ENCODE measurements at regions not wholly inside any gene's neighbourhood (a gene's known extent, or its start where the extent isn't known, plus 50 kb on each side); places are given as distances from the start of the nearest gene placed in this dataset.

GRCh38 chr6:140548366-140548765 lies 1173.9 kb upstream of the CITED2 start:
- no peak overlapping the region for H3K27ac ChIP-seq (ENCODE audit: low read depth, low read length, poor library complexity, severe bottlenecking)
- H3K4me2 ChIP-seq (ENCODE audit: low read length) = no peak overlapping the region
- no peaks in the 10 kb centered on the region for H3K79me2 ChIP-seq (ENCODE audit: insufficient read depth, low read length)
- no peak overlapping the region for H2AFZ ChIP-seq (ENCODE audit: low read length)
- TF ChIP-seq EZH2 (IDR thresholded peaks at IDR 0.05; ENCODE audit: borderline replicate concordance, low read length) = no peak
- no peaks in the 10 kb centered on the region for H3F3A ChIP-seq (ENCODE audit: insufficient read depth, low read length)
- H3K27me3 ChIP-seq (ENCODE audit: insufficient read depth, low read length) = no peaks in the 10 kb centered on the region
- H3K36me3 ChIP-seq (ENCODE audit: insufficient read depth, low read length) = no peaks in the 10 kb centered on the region
- H3K9me3 ChIP-seq (ENCODE audit: low read length) = no peaks in the 10 kb centered on the region
- H4K20me1 ChIP-seq (ENCODE audit: insufficient read depth, low read length) = no peaks in the 10 kb centered on the region
- H3K9me2 ChIP-seq (ENCODE audit: low read depth, low read length) = no peaks in the 10 kb centered on the region
- no peak overlapping the region for H3K4me3 ChIP-seq (ENCODE audit: low read depth, low read length, poor library complexity, severe bottlenecking)
- H3K9ac ChIP-seq (ENCODE audit: low read length) = no peak overlapping the region
- H3K4me1 ChIP-seq (ENCODE audit: insufficient read depth, low read length, severe bottlenecking) = no peaks in the 10 kb centered on the region

- no peak overlapping the region for H2AFZ ChIP-seq (ENCODE audit: low read length)
Observed at GRCh38 chr6:140546640-140547039, 1172.2 kb upstream of the CITED2 start.

GRCh38 chr6:140544431-140544830 lies 1170.0 kb upstream of the CITED2 start:
- H3K4me2 ChIP-seq (ENCODE audit: low read length) = no peak overlapping the region
- H3K27ac ChIP-seq (ENCODE audit: low read depth, low read length, poor library complexity, severe bottlenecking) = no peak overlapping the region
- no peaks in the 10 kb centered on the region for H3K9me3 ChIP-seq (ENCODE audit: low read length)
- no peaks in the 10 kb centered on the region for H3K9me2 ChIP-seq (ENCODE audit: low read depth, low read length)
- H3K9ac ChIP-seq (ENCODE audit: low read length) = no peak overlapping the region
- no peaks in the 10 kb centered on the region for H4K20me1 ChIP-seq (ENCODE audit: insufficient read depth, low read length)
- H3F3A ChIP-seq (ENCODE audit: insufficient read depth, low read length) = no peaks in the 10 kb centered on the region
- H3K4me1 ChIP-seq (ENCODE audit: insufficient read depth, low read length, severe bottlenecking) = peaks cover 3% of the 10 kb centered on the region
- H3K36me3 ChIP-seq (ENCODE audit: insufficient read depth, low read length) = no peaks in the 10 kb centered on the region
- TF ChIP-seq EZH2 (IDR thresholded peaks at IDR 0.05; ENCODE audit: borderline replicate concordance, low read length) (no peak), CTCF (IDR thresholded peaks at IDR 0.05; ENCODE audit: low read length) (no peak)
- no peak overlapping the region for H3K4me3 ChIP-seq (ENCODE audit: low read depth, low read length, poor library complexity, severe bottlenecking)
- no peak overlapping the region for H2AFZ ChIP-seq (ENCODE audit: low read length)
- H3K27me3 ChIP-seq (ENCODE audit: insufficient read depth, low read length) = no peaks in the 10 kb centered on the region
- H3K79me2 ChIP-seq (ENCODE audit: insufficient read depth, low read length) = no peaks in the 10 kb centered on the region

More at GRCh38 chr6:140546640-140547039, 1172.2 kb upstream of the CITED2 start:
- no peaks in the 10 kb centered on the region for H3K9me3 ChIP-seq (ENCODE audit: low read length)
- H3F3A ChIP-seq (ENCODE audit: insufficient read depth, low read length) = no peaks in the 10 kb centered on the region
- peaks cover 3% of the 10 kb centered on the region for H3K4me1 ChIP-seq (ENCODE audit: insufficient read depth, low read length, severe bottlenecking)
- no peak overlapping the region for H3K4me3 ChIP-seq (ENCODE audit: low read depth, low read length, poor library complexity, severe bottlenecking)
- H3K27me3 ChIP-seq (ENCODE audit: insufficient read depth, low read length) = no peaks in the 10 kb centered on the region
- no peaks in the 10 kb centered on the region for H3K79me2 ChIP-seq (ENCODE audit: insufficient read depth, low read length)
- H3K4me2 ChIP-seq (ENCODE audit: low read length) = no peak overlapping the region
- H3K36me3 ChIP-seq (ENCODE audit: insufficient read depth, low read length) = no peaks in the 10 kb centered on the region
- H4K20me1 ChIP-seq (ENCODE audit: insufficient read depth, low read length) = no peaks in the 10 kb centered on the region
- no peak for TF ChIP-seq EZH2 (IDR thresholded peaks at IDR 0.05; ENCODE audit: borderline replicate concordance, low read length)
- no peak for TF ChIP-seq CTCF (IDR thresholded peaks at IDR 0.05; ENCODE audit: low read length)
- no peak overlapping the region for H3K27ac ChIP-seq (ENCODE audit: low read depth, low read length, poor library complexity, severe bottlenecking)
- no peaks in the 10 kb centered on the region for H3K9me2 ChIP-seq (ENCODE audit: low read depth, low read length)
- H3K9ac ChIP-seq (ENCODE audit: low read length) = no peak overlapping the region

DNA sequence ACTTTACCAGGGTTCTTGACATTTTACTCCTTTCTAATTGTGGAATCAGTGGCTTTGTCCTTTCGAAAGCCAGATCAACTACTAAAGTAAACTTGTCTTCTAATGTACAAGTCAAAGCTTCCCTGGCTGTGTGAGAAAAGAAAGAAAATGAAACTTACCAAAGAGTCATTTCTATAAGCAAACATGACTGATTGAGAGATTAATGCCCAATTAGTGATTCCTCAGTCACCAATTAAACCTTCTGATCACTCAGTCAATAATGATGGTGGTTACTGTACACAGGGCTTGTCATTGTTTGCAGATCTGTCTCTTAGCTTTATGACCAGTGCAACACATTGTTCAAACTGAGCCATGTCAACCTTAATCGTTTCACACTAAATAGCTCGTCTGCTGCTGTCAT lies 1168.4 kb upstream of the CITED2 start:
- Histone ChIP-seq H3K4me2 (ENCODE audit: low read length) (no peak overlapping the region), H3K4me3 (ENCODE audit: low read depth, low read length, poor library complexity, severe bottlenecking) (no peak overlapping the region), H3F3A (ENCODE audit: insufficient read depth, low read length) (no peaks in the 10 kb centered on the region), H3K9me3 (ENCODE audit: low read length) (no peaks in the 10 kb centered on the region), H3K9me2 (ENCODE audit: low read depth, low read length) (no peaks in the 10 kb centered on the region), H3K27ac (ENCODE audit: low read depth, low read length, poor library complexity, severe bottlenecking) (no peak overlapping the region), H3K27me3 (ENCODE audit: insufficient read depth, low read length) (no peaks in the 10 kb centered on the region), H3K79me2 (ENCODE audit: insufficient read depth, low read length) (no peaks in the 10 kb centered on the region), H3K4me1 (ENCODE audit: insufficient read depth, low read length, severe bottlenecking) (peaks cover 15% of the 10 kb centered on the region), H3K9ac (ENCODE audit: low read length) (no peak overlapping the region), H4K20me1 (ENCODE audit: insufficient read depth, low read length) (no peaks in the 10 kb centered on the region), H3K36me3 (ENCODE audit: insufficient read depth, low read length) (no peaks in the 10 kb centered on the region), H2AFZ (ENCODE audit: low read length) (peak overlapping the region; percentile 71)
- no peak for TF ChIP-seq CTCF (IDR thresholded peaks at IDR 0.05; ENCODE audit: low read length)
- no peak for TF ChIP-seq EZH2 (IDR thresholded peaks at IDR 0.05; ENCODE audit: borderline replicate concordance, low read length)
